GM23338 (cell line): ENCODE measurements at regions not wholly inside any gene's neighbourhood (a gene's known extent, or its start where the extent isn't known, plus 50 kb on each side); places are given as distances from the start of the nearest gene placed in this dataset.
"Not testable (repeated sequence)": the region's sequence is repeated elsewhere in the genome, so short reads cannot be mapped to it uniquely, and the experiment has no call there.

ENCODE experiments used
- ATAC-seq: fragments of 200-7000 bp; cut with Tn5 transposase; 3 replicates; pipeline ENCODE4 v1.9.1; 2020
- DNase-seq: peaks from one replicate; pipeline ENCODE4 v3.0.0-alpha.2; 2015; ENCODE audit warnings: low spot score
- H2AFZ ChIP-seq: fragments of 200-600 bp; sonication (generic); 2 replicates; pipeline ENCODE4 v1.8.0; 2016; ENCODE audit warnings: antibody characterized with exemption, mild to moderate bottlenecking, moderate library complexity
- H3F3A ChIP-seq: fragments of 200-600 bp; sonication (generic); replicated peaks from 2 replicates; pipeline ENCODE4 v1.8.0; 2017; ENCODE audit warnings: antibody characterized with exemption, mixed run types, low read depth
- H3K27ac ChIP-seq: fragments of 200-600 bp; sonication (generic); 2 replicates; pipeline ENCODE4 v1.6.1; 2016; ENCODE audit warnings: low read depth
- H3K27me3 ChIP-seq: fragments of 200-600 bp; sonication (generic); 2 replicates; pipeline ENCODE4 v1.8.0; 2016; ENCODE audit warnings: mild to moderate bottlenecking, mixed run types, moderate library complexity; ENCODE audit not compliant: insufficient read depth
- H3K36me3 ChIP-seq: fragments of 200-600 bp; sonication (generic); 2 replicates; pipeline ENCODE4 v1.8.0; 2016; ENCODE audit warnings: mild to moderate bottlenecking; ENCODE audit not compliant: insufficient read depth
- H3K4me1 ChIP-seq: fragments of 200-600 bp; sonication (generic); 2 replicates; pipeline ENCODE4 v1.8.0; 2016; ENCODE audit warnings: mild to moderate bottlenecking, moderate library complexity; ENCODE audit not compliant: insufficient read depth
- H3K4me2 ChIP-seq: fragments of 200-600 bp; sonication (generic); 2 replicates; pipeline ENCODE4 v1.7.1; 2017; ENCODE audit warnings: mixed run types
- H3K4me3 ChIP-seq: fragments of 200-600 bp; sonication (generic); 2 replicates; pipeline ENCODE4 v1.6.1; 2016; ENCODE audit warnings: mixed run types
- H3K79me2 ChIP-seq: fragments of 200-600 bp; sonication (generic); replicated peaks from 2 replicates; pipeline ENCODE4 v1.8.0; 2017; ENCODE audit warnings: mild to moderate bottlenecking; ENCODE audit not compliant: insufficient read depth
- H3K9me2 ChIP-seq: fragments of 200-600 bp; sonication (generic); 2 replicates; pipeline ENCODE4 v1.8.0; 2017; ENCODE audit not compliant: insufficient read depth
- H4K20me1 ChIP-seq: fragments of 200-600 bp; sonication (generic); replicated peaks from 2 replicates; pipeline ENCODE4 v1.8.0; 2017; ENCODE audit warnings: mild to moderate bottlenecking; ENCODE audit not compliant: insufficient read depth
- H3K27ac Mint-ChIP-seq: 2 replicates; pipeline ENCODE4 v1.8.0; 2020; ENCODE audit warnings: inconsistent platforms, mild to moderate bottlenecking, moderate library complexity, mixed read lengths
- H3K27me3 Mint-ChIP-seq: 3 replicates; pipeline ENCODE4 v1.8.0; 2022; ENCODE audit warnings: low read depth, mild to moderate bottlenecking, moderate library complexity, mixed read lengths, inconsistent platforms; ENCODE audit not compliant: insufficient read depth, poor library complexity
- H3K36me3 Mint-ChIP-seq: 3 replicates; pipeline ENCODE4 v1.8.0; 2021; ENCODE audit warnings: low read depth, mild to moderate bottlenecking, inconsistent platforms, moderate library complexity, mixed read lengths
- H3K4me1 Mint-ChIP-seq: 3 replicates; pipeline ENCODE4 v1.8.0; 2020; ENCODE audit warnings: mild to moderate bottlenecking, inconsistent platforms, mixed read lengths
- H3K4me3 Mint-ChIP-seq: 3 replicates; pipeline ENCODE4 v1.8.0; 2021; ENCODE audit warnings: moderate library complexity, mild to moderate bottlenecking, inconsistent platforms, mixed read lengths
- H3K9me3 Mint-ChIP-seq: 3 replicates; pipeline ENCODE4 v1.8.0; 2020; ENCODE audit warnings: moderate library complexity, mild to moderate bottlenecking, inconsistent platforms, mixed read lengths
- CTCF ChIP-seq, 2 experiments: fragments of 200-600 bp in 1 of 2; sonication (generic) in 1 of 2; conservative IDR thresholded peaks; 2 replicates each; pipeline versions ENCODE4 v1.5.1 to v1.6.1; 2016 to 2017; ENCODE audit warnings: antibody characterized with exemption in 2 of 2, low read depth in 2 of 2, mild to moderate bottlenecking in 2 of 2, moderate library complexity in 1 of 2
- EZH2 ChIP-seq: fragments of 200-600 bp; sonication (generic); IDR thresholded peaks from one replicate; pipeline ENCODE4 v1.8.0; 2017; ENCODE audit warnings: antibody characterized with exemption, mild to moderate bottlenecking, low read depth; ENCODE audit not compliant: unreplicated experiment
- POLR2AphosphoS5 ChIP-seq: IDR thresholded peaks from 2 replicates; pipeline ENCODE4 v1.6.1; 2016; ENCODE audit warnings: antibody characterized with exemption, low read depth
- ZNF114 ChIP-seq: fragments of 250-450 bp; sonication (Bioruptor Pico); IDR thresholded peaks from 2 replicates; pipeline ENCODE4 v1.5.0; 2020; ENCODE audit warnings: mild to moderate bottlenecking, moderate library complexity
- ZNF331 ChIP-seq: fragments of 250-450 bp; sonication (Bioruptor Pico); IDR thresholded peaks from 2 replicates; pipeline ENCODE4 v1.5.0; 2020; ENCODE audit warnings: low read depth, mild to moderate bottlenecking, moderate library complexity
- TF ChIP-seq, protein P1 (sequence below): fragments of 250-450 bp; sonication (Bioruptor Pico); IDR thresholded peaks from 2 replicates; pipeline ENCODE4 v1.5.0; 2020; ENCODE audit warnings: mild to moderate bottlenecking, moderate library complexity

GRCh38 chrX:120718969-120719368 lies 89.1 kb upstream of the C1GALT1C1 start:
- H2AFZ ChIP-seq: no peak overlapping the region
- Mint-ChIP-seq H3K4me3 (no peak overlapping the region), H3K36me3 (no peaks in the 10 kb centered on the region), H3K27me3 (peaks cover 2% of the 10 kb centered on the region), H3K9me3 (no peaks in the 10 kb centered on the region), H3K4me1 (no peaks in the 10 kb centered on the region), H3K27ac (no peak overlapping the region)
- no peaks in the 10 kb centered on the region for H3K27me3 ChIP-seq
- H3K4me2 ChIP-seq: no peak overlapping the region
- no peak overlapping the region for H3K27ac ChIP-seq
- no peaks in the 10 kb centered on the region for H3F3A ChIP-seq
- H3K4me3 ChIP-seq: no peak overlapping the region
- ATAC-seq: no peak
- H3K36me3 ChIP-seq: no peaks in the 10 kb centered on the region
- no peaks in the 10 kb centered on the region for H3K79me2 ChIP-seq
- no peaks in the 10 kb centered on the region for H3K9me2 ChIP-seq
- TF ChIP-seq ZNF114: no peak
- no peak for TF ChIP-seq POLR2AphosphoS5
- TF ChIP-seq, protein P1, sequence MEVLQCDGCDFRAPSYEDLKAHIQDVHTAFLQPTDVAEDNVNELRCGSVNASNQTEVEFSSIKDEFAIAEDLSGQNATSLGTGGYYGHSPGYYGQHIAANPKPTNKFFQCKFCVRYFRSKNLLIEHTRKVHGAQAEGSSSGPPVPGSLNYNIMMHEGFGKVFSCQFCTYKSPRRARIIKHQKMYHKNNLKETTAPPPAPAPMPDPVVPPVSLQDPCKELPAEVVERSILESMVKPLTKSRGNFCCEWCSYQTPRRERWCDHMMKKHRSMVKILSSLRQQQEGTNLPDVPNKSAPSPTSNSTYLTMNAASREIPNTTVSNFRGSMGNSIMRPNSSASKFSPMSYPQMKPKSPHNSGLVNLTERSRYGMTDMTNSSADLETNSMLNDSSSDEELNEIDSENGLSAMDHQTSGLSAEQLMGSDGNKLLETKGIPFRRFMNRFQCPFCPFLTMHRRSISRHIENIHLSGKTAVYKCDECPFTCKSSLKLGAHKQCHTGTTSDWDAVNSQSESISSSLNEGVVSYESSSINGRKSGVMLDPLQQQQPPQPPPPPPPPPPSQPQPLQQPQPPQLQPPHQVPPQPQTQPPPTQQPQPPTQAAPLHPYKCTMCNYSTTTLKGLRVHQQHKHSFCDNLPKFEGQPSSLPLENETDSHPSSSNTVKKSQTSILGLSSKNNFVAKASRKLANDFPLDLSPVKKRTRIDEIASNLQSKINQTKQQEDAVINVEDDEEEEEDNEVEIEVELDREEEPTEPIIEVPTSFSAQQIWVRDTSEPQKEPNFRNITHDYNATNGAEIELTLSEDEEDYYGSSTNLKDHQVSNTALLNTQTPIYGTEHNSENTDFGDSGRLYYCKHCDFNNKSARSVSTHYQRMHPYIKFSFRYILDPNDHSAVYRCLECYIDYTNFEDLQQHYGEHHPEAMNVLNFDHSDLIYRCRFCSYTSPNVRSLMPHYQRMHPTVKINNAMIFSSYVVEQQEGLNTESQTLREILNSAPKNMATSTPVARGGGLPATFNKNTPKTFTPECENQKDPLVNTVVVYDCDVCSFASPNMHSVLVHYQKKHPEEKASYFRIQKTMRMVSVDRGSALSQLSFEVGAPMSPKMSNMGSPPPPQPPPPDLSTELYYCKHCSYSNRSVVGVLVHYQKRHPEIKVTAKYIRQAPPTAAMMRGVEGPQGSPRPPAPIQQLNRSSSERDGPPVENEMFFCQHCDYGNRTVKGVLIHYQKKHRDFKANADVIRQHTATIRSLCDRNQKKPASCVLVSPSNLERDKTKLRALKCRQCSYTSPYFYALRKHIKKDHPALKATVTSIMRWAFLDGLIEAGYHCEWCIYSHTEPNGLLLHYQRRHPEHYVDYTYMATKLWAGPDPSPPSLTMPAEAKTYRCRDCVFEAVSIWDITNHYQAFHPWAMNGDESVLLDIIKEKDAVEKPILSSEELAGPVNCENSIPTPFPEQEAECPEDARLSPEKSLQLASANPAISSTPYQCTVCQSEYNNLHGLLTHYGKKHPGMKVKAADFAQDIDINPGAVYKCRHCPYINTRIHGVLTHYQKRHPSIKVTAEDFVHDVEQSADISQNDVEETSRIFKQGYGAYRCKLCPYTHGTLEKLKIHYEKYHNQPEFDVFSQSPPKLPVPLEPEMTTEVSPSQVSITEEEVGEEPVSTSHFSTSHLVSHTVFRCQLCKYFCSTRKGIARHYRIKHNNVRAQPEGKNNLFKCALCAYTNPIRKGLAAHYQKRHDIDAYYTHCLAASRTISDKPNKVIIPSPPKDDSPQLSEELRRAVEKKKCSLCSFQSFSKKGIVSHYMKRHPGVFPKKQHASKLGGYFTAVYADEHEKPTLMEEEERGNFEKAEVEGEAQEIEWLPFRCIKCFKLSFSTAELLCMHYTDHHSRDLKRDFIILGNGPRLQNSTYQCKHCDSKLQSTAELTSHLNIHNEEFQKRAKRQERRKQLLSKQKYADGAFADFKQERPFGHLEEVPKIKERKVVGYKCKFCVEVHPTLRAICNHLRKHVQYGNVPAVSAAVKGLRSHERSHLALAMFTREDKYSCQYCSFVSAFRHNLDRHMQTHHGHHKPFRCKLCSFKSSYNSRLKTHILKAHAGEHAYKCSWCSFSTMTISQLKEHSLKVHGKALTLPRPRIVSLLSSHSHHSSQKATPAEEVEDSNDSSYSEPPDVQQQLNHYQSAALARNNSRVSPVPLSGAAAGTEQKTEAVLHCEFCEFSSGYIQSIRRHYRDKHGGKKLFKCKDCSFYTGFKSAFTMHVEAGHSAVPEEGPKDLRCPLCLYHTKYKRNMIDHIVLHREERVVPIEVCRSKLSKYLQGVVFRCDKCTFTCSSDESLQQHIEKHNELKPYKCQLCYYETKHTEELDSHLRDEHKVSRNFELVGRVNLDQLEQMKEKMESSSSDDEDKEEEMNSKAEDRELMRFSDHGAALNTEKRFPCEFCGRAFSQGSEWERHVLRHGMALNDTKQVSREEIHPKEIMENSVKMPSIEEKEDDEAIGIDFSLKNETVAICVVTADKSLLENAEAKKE (CRISPR knock-in tag): no peak
- TF ChIP-seq CTCF (conservative IDR thresholded peaks at IDR 0.05; ENCODE audit: low read depth in 2 of 2): no peak
- no peak for TF ChIP-seq ZNF331 (CRISPR knock-in tag)
- TF ChIP-seq EZH2: no peak
- H3K4me1 ChIP-seq: no peaks in the 10 kb centered on the region
- no peak for DNase-seq
- no peaks in the 10 kb centered on the region for H4K20me1 ChIP-seq

DNA sequence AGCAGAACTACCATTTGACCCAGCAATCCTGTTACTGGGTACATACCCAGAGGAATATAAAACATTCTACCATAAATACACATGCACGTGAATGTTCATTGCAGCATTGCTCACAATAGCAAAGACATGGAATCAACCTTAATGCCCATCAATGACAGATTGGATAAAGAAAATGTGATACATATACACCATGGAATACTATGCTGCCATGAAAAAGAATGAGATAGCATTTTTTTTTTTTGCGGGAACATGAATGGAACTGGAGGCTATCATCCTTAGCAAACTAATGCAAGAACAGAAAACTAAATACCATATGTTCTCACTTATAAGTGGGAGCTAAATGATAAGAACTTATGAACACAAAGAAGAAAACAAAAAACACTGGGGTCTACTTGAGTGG lies 72.5 kb upstream of the C1GALT1C1 start:
- H3K27ac Mint-ChIP-seq, H3F3A ChIP-seq, H3K4me1 ChIP-seq, H2AFZ ChIP-seq, H3K27me3 ChIP-seq, H3K27ac ChIP-seq, H3K79me2 ChIP-seq, H3K9me2 ChIP-seq, H4K20me1 ChIP-seq, H3K36me3 Mint-ChIP-seq, ATAC-seq, H3K4me3 ChIP-seq, H3K4me1 Mint-ChIP-seq, H3K4me2 ChIP-seq, H3K4me3 Mint-ChIP-seq, H3K36me3 ChIP-seq, DNase-seq, H3K27me3 Mint-ChIP-seq, H3K9me3 Mint-ChIP-seq: not testable (repeated sequence)
